GM18870 (cell line): ENCODE measurements at regions not wholly inside any gene's neighbourhood (a gene's known extent, or its start where the extent isn't known, plus 50 kb on each side); places are given as distances from the start of the nearest gene placed in this dataset.

Experiments used
- ATAC-seq: cut with Tn5 transposase; IDR thresholded peaks from one replicate; pipeline ENCODE4 v1.9.1; 2021; ENCODE audit warnings: moderate library complexity; ENCODE audit not compliant: unreplicated experiment

DNA sequence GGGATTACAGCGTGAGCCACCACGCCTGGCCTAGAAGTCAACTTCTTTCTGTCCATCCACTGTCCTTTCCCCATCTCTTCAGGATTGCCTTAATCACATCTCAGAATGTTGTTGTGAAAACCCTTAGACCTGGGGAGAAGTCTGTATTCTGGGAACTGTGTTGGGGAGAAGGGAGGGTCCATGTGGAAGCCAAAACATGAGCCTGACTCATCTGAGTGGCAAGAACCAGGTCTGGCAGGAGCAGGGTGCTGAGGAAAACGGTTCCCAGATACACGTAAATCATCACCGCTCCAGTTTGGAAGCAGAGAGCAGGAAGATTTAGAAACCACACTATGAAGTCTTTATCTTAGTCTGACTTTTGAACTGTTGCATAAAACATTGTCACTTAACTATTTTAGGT is 245.6 kb upstream of the RGS6 start:
- no peak for ATAC-seq

DNA sequence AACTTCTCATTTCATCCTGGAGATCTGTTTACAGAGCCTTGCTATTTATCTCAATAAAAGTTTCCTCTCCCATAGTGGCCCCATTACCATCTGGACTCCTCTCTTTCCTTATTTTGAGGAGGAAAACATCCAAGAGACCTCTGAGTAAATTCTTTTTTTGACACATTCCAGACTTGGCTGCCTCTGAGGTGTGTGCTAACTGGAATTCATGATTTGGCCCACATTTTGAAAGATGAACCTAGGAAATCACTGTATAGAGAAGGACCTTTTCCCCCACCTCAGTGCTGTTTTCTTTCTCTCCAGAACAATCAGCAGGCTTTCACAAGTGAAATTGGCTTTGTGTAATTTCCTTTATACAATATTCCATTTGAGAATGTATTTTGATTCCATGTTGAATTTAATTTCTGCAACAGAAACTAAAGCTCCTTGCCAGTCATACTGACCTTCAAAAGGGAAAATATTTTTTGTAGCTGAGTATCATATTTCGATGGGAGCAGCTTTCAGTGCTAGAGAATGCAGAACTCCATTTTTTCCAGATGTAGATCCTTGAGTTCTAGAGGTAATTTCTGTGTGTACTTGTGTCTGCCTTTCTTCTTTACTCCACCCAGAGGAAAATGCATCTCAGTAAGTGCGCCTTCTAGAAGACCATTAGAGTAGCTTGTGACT is 244.9 kb upstream of the RGS6 start:
- ATAC-seq = no peak

DNA sequence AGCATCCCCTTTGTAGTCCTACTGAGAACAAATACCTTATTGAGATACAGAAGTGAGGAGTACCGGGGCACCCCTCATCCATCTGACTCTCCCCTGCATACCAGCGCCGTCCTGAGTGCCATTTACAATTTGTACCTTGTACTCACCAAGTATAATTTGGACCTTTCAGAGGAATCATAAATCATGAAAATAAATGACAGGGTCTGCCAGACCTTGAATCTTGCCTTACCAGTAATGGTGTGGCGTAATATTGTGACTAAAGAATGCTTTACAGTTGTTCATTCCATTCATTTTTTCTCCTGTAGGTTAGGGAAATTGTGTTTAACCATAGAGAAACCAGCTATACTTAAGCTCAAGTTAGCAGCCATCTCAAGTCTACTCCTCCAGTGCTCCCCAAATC is 243.7 kb upstream of the RGS6 start:
- no peak for ATAC-seq

DNA sequence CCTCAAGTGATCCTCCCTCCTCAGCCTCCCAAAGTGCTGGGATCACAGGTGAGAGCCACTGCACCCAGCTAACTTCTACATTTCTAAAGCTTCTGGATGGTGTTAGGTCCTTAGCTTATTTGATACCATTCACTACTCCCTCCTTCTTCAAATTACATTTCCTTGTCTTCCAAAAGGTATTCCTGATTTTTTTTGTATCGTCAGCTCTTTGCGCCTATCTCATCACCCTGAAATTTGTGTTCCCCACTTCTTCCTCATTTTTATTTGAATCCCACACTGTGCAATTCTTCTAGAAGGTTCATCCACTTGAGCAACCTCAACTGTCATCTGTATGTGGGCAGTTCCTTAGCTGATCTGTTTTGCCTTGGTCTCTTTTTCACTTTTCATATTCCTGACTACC is 241.8 kb upstream of the RGS6 start:
- no peak for ATAC-seq

DNA sequence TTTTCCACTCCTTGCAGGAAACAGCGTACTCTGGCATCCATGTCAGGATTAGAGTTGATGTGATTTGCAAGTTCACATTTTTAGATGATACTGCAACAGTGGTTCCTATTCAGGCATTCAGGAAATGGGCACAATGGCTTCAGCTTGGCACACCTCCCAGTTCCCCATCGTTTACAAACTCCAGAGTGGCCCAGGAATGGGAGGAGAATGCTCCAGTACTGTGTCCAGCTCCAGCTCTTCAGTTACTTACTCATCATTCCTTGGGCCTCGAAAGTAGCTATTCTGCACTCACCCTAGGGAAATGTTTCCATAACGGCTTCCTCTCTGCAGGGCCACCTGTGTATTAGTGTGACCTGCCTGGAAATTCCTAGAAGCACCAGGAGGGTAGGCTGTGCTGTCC is 239.7 kb upstream of the RGS6 start:
- no peak for ATAC-seq

DNA sequence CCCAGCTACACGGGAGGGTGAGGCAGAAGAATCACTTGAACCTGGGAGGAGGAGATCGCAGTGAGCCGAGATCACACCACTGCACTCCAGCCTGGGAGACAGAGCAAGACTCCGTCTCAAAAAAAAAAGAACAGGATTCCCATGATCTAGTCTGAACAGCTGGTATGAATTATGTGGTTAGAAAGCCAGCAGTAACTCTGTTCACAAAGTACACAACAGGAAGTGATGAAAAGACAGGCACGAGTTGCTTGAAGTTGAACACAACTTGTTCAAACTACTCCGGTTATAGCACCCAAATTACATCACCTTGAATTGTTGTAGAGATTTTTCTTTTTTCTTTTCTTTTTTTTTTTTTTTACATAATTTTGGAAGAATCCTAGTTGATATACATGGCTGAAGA is 238.8 kb upstream of the RGS6 start:
- no peak for ATAC-seq

DNA sequence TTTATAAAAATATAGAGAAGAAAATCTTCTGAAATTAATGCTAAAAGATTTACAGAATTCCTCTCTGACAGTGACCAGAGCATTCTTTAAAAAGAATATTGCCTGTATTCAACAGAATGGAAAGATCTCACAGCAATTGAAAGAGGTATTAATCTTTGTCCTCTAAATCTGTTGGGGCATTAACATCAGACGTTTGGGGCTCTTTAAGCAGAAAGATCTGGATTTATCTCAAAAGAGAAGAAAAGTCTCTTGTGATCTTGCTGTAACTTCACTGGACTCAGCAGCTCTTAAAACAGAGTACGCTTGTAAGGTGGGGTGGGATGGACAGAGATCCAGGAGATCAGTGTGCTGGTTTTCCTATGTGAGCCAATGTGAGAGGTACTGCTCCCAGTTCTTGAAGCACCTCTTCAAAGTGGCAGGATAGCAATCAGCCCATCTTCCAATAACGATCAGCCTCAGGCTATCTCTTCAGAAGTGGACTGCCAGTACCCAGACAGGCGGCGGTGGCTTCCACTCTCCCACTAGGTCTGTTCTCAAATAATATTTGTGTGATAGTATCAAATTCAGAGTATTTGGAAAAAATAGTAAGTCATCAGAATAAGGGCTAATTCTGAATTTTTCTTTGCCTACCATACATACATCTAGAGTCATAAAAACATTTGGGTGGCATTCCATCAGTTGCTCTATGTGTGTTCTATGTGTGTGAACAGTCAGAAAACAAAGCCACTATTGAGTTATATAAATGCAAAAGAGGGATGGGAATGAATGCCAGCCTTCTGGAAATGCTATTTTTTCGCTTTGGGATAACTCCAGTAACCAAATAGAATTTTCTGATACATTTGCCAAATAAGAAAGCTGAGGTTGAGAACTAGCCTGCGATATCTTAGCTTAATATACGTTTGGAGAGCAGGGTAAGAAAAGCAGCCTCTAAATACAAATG is 237.4 kb upstream of the RGS6 start:
- ATAC-seq = no peak

DNA sequence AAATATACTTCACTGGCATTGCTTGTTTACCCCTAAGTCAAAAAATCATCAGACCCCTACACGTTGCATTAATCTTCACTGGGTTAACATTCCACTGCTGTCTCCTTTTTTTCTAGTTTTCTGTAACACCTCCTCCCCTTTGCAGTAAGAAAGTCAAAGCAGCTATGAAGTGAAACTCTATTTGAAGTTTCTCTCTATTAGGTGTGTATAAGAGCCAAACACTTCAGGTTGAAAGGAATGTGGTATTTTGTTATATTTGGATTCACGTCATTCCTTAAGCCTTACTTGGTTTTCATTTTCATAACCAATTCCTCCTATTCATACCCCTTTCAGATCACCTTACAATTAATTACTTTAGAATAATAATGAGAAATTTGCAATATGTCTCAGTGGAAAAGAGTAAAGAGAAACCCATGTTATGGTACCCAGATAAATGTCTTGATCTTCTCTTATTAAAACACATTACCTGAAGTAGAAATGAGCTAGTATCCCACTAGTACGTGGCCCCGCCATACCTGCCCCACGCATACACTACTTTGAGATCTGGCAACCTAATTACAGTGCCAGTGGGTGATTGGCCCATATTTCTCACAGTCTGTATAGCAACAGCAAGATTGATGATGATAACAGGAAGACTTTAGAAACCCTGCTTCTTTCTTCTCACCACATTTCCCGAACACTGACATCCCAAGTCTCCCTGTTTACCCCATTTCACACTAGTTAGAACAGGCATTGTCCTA is 236.4 kb upstream of the RGS6 start:
- no peak for ATAC-seq

DNA sequence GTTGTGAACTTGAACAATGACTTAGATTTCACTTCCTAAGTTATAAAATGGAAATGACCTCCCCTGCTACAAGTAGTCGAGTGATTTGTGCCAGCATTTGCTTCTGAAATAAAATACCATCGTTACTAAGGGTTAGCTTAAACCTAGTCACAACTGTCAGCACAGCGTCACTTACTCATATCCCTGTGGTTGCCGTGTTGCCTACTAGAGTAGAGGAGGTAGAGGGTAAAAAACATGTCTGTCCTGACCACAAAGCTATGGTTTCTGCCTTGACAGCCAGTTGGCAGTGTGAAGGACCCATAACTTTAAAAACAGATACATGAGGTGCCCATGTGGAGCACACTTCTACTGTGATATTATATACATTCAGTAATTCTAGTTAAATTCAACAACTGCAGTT is 234.2 kb upstream of the RGS6 start:
- ATAC-seq = no peak

DNA sequence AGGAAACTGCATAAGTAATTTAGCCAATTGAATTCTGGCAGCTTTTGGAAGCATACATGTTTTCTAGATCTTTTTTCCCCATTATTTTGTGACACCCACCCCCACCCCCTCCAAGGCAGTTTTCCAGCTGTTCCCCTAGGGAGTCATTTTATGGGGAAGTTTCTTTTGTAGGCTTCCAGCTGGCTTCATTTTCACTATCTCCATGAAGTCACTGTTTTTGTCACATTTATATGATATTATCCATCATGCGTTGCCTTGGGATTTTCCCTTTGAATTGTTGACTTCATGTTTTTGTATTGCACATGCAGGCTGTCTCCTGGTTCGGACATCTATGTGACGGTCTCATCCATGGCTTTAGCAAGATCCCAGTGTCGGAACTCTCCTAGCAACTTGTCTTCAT is 233.6 kb upstream of the RGS6 start:
- no peak for ATAC-seq

DNA sequence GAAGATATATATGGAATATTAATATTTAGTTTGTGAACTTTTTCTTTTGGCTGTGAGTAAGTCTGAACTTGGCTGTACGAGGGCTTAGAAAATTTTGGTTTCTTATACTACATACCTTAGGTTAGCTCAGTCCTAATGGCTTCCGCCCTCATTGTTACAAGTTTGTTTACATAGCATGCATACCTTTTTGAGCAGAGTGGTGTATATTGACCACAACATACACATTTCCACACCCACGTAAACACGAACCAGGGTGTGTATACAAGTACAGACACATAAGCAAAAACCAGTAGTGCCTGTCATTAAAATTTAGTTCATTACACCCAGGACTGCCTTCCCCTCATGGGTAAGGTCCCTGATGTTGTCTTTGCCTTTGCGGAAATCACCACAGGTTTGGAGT is 230.2 kb upstream of the RGS6 start:
- ATAC-seq = no peak

DNA sequence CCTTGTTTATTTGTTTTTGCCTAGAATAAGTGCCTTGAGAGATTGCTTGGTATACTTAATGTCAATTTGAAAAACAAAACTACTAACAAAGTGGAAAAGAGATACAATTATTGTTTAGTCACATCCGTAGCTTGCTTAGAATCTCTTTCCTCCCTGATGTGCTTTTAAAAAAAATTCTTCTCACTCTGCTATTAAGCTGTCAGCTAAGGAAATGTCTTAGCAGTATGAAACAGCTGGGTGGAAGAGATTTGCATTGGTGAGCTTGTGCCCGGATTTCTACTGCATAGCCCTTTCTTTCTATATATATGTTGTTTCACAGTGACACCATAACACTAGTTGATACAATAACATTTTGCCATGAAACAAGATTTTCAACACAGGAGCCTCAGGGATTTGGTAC is 229.4 kb upstream of the RGS6 start:
- no peak for ATAC-seq

DNA sequence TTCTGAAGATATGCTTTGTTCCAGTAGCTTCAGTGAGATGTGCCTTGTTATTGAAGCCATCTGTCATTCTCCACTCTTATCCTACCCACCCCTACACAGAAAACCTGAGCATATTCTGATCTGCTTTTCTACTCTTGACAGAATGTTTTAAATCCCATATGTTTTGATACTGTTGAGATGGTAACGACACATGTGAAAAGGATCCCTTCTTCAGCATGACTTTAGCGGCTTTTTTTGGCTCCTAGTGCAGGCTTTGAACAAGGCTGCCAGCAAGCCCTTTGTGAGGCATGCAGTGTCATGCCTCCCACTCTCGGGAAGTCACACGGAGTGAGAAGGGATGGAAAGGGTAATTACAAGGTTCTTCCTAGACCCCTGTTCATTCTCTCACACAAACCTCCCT is 228.8 kb upstream of the RGS6 start:
- no peak for ATAC-seq

DNA sequence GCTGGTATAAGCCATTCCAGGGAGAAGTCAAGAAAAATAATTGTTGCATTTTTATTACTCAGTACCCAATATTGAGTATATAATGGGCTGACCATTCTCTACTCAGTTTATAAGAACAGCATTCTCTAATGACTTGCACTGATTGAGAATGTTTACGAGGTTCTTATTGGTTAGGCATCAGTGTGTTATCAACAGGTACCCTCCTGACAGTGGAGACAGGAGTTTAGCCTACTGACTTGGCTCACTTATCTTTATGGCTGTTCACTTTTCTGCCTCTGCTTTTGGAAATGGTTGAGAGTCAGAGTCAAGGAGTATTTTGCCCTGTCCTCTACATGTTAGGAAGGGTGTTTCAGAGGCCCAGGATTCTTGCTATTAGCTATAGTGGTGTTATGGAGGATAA is 228.0 kb upstream of the RGS6 start:
- no peak for ATAC-seq

DNA sequence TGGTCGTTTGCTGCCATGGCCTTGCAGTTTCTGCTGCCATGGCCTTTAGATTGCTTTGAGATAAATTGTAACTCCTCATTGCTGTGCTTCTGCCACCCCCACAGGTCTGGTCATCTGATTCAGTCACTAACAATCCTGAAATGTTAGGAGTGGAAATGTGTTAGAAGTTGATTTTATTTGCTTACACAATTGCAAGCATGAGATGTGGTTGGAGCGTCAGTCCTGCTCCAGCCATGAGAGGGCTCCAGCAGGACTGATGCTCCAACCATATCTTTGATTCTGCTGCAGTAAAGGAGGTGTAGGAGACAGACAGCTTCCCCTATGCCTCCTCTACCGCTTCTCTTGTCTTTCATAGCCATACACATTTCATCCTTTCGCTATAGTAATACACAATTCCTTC is 226.8 kb upstream of the RGS6 start:
- no peak for ATAC-seq

DNA sequence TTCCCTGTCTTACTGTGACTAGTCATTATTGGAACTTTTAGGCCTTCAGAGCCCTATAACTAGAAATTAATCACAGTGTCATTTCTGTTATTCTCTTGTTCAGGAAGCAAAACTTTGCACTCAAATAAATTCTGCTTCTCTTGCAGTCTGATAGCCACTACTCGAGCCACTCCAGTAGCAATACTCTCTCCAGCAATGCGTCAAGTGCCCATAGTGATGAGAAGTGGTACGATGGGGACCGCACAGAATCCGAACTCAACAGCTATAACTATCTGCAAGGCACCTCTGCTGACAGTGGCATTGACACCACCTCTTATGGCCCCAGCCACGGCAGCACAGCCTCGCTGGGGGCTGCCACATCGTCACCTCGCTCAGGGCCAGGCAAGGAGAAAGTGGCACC is 223.2 kb upstream of the RGS6 start:
- ATAC-seq = no peak

DNA sequence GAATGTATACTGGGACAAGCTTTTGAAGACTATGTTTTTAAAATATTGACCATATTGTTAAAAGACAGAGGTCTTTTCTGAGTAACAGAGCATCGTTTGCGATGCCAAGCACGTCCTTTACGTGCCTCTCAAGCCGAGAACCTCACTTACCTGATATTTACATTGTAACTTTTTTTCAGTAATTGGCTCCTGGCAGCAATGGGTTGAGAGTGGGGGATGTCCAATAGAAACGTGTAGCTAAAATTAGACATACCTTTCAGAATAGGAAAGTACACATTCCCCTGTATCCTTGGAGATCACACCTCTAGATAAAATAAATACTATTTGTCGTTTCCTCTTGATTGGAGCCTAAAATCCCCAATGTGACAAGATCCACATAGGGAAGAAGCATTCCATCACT is 222.2 kb upstream of the RGS6 start:
- no peak for ATAC-seq

DNA sequence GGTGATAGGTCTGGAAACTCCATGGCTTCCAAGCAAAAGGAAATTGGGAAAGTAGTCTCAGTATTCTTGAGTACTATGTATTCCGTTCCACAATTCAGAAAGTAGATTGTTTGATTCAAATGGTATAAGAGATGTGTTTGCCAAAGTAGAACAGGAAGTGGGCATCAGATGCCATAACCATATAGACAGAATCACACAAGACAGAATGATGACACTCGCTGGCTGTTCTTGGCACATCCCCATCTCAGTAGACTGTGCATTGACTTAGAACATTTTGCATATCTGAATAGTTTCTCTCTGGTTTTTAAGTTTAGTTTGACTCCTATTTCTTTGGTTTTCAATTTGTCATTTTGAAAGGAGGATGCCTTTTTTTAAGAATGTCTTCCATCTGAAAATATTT is 221.1 kb upstream of the RGS6 start:
- ATAC-seq = no peak

DNA sequence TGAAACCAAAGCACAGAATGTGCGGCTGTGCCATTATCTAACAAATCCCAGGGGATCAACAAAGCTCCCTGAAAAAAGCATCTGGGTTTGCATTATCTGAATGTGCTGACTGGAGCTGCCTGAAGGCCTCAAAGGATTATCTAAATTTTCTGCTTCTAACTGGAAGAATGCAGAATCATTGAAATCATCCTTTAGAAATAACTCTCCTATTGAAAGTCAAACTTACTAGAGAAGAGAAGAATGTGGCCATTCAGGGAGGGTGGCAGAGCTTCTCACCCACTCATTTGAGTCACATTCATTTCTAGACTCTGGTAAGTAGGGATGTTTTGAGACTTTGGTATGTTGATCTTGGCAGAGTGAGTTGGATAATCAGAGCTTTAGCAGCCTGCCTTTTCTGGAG is 220.6 kb upstream of the RGS6 start:
- no peak for ATAC-seq

DNA sequence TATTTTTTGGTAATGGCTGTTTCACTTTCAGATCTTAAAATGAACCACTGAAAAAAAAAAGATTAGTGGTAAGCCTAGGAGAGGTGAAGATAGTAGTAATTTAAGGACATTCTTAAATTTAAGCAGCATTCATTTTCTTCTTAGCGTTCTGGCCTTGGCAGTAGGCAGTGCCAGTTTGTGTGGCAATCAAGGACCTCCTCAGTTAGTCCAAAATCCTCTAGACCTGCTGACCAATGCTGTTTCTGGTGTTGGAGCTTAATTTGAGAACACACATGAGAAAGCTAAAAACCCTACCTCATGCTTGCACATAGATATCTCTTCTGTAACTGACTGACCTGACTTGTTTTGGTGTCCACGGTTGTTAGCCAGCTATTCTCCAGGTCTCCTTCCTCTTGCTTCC is 219.8 kb upstream of the RGS6 start:
- ATAC-seq = no peak

DNA sequence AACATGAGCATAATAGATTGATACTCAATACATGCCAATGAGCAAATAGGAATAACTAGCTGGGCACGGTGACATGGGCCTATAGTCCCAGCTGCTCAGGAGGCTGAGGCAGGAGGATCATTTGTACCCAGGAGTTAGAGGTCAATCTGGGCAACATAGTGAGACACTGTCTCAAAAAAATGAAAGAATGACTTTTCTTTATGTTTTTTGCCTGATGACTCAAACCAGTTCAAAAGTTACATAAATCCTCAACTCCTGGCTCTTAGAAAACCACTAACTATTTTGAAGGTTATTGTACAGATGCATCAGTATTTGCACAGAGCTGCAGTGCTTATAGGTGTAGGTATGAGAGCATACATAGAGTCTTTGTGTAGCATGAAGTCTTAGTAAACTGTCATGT is 219.2 kb upstream of the RGS6 start:
- no peak for ATAC-seq

DNA sequence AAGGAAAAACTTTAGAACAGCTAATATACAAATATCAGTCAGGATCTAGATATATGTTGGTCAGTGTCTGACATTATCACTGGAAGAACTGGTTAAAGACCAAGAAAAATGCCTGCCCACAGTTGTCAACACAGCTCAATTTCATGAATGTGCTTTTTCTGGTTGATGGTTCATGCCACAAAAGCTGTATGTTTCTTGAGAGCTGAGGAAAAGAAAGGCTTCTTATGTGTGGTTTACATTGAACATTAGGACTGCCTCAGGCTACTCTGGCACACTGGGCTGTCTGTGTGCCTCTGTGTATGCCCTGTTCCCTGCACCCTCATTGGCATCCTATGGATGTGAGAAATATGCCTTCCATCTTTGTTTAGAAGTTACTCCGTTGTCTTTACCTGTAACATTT is 218.8 kb upstream of the RGS6 start:
- ATAC-seq = no peak
